HCT116 (cell line): ENCODE measurements at regions not wholly inside any gene's neighbourhood (a gene's known extent, or its start where the extent isn't known, plus 50 kb on each side); places are given as distances from the start of the nearest gene placed in this dataset.
A peak's percentile ranks its signal among the peaks of the same experiment; 100 is the strongest.

ENCODE experiments used
- ATAC-seq: fragments of 200-7000 bp; cut with Tn5 transposase; 2 replicates; pipeline ENCODE4 v1.9.1; 2020; ENCODE audit warnings: mild to moderate bottlenecking, moderate library complexity
- BruUV-seq: library from RNA; stranded (reverse); fragments of 400-500 nt; replicated peaks from 2 replicates; lab custom pipeline; 2021; lab: Mats Ljungman, UMichigan
- CTCF ChIA-PET: fragments of 300-600 bp; sonication (Branson Sonifier 250); formaldehyde crosslinking; loops from one replicate; lab custom pipeline; 2021; ENCODE audit warnings: antibody characterized with exemption; lab: Charles Lee
- POLR2A ChIA-PET: fragments of 300-600, 350-600 bp; sonication (Branson Sonifier 250); formaldehyde crosslinking; loops from one replicate; lab custom pipeline; 2021; ENCODE audit warnings: antibody characterized with exemption; lab: Charles Lee
- RAD21 ChIA-PET, 2 experiments: fragments of 300-600 bp; sonication (Branson Sonifier 250); formaldehyde crosslinking; loops; one replicate each; lab custom pipeline; 2023; ENCODE audit warnings: low total read pairs in 2 of 2; ENCODE audit not compliant: uncharacterized antibody in 2 of 2, unreplicated experiment in 2 of 2, low non-redundant PET in 1 of 2; lab: Charles Lee
- DNase-seq: peaks from one replicate; pipeline ENCODE4 v3.0.0-alpha.2; 2010; ENCODE audit warnings: low read depth, low spot score
- H2AFZ ChIP-seq: fragments of 200-600 bp; shearing (Covaris generic), sonication (generic); 2 replicates; pipeline ENCODE4 v1.6.1; 2017; ENCODE audit warnings: low read depth, mixed run types, mixed read lengths, antibody characterized with exemption, low read length; ENCODE audit not compliant: poor library complexity, severe bottlenecking
- H3K27ac ChIP-seq: 2 replicates; pipeline ENCODE4 v1.5.1; 2012; ENCODE audit warnings: low read depth, low read length
- H3K27me3 ChIP-seq: fragments of 200-600 bp; sonication (generic); 2 replicates; pipeline ENCODE4 v1.6.1; 2016; ENCODE audit warnings: mixed run types, low read length, mixed read lengths; ENCODE audit not compliant: insufficient read depth
- H3K36me3 ChIP-seq, 2 experiments: fragments of 200-500 bp in 1 of 2; fragments of 200-600 bp in 1 of 2; sonication (Bioruptor generic) in 1 of 2; sonication (generic) in 1 of 2; 2 replicates each; pipeline versions ENCODE4 v1.5.1 to v1.6.1; 2014 to 2016; ENCODE audit warnings: low read length in 2 of 2, inconsistent platforms in 1 of 2, mixed read lengths in 1 of 2, mixed run types in 1 of 2; ENCODE audit not compliant: insufficient read depth in 2 of 2, control insufficient read depth in 1 of 2
- H3K4me1 ChIP-seq, 2 experiments: fragments of 200-600 bp in 1 of 2; sonication (generic) in 1 of 2; 2 replicates each; pipeline versions ENCODE4 v1.5.1 to v1.6.1; 2012 to 2017; ENCODE audit warnings: low read length in 2 of 2, inconsistent platforms in 1 of 2, mild to moderate bottlenecking in 1 of 2, mixed read lengths in 1 of 2, mixed run types in 1 of 2, moderate library complexity in 1 of 2; ENCODE audit not compliant: insufficient read depth in 2 of 2, control insufficient read depth in 1 of 2
- H3K4me2 ChIP-seq: fragments of 200-600 bp; sonication (generic); 2 replicates; pipeline ENCODE4 v1.6.1; 2017; ENCODE audit warnings: mixed run types, low read length, mixed read lengths
- H3K4me3 ChIP-seq, 2 experiments: fragments of 200-600 bp in 1 of 2; sonication (generic) in 1 of 2; replicated peaks in 1 of 2; 2 replicates each; pipeline ENCODE4 v1.5.1; 2011 to 2016; ENCODE audit warnings: low read length in 2 of 2, control low read depth in 1 of 2, low read depth in 1 of 2, mild to moderate bottlenecking in 1 of 2, mixed read lengths in 1 of 2, mixed run types in 1 of 2
- H3K79me2 ChIP-seq: fragments of 200-600 bp; sonication (generic); 2 replicates; pipeline ENCODE4 v1.6.1; 2017; ENCODE audit warnings: mild to moderate bottlenecking, mixed run types, low read length, moderate library complexity, mixed read lengths; ENCODE audit not compliant: insufficient read depth
- H3K9ac ChIP-seq: fragments of 200-600 bp; sonication (generic); 2 replicates; pipeline ENCODE4 v1.6.1; 2016; ENCODE audit warnings: low read length, mixed read lengths
- H3K9me2 ChIP-seq: fragments of 200-600 bp; sonication (generic), shearing (Covaris generic); 2 replicates; pipeline ENCODE4 v1.6.1; 2017; ENCODE audit warnings: mixed run types, mild to moderate bottlenecking, moderate library complexity; ENCODE audit not compliant: insufficient read depth
- H3K9me3 ChIP-seq, 2 experiments: fragments of 200-500 bp in 1 of 2; fragments of 200-600 bp in 1 of 2; sonication (Bioruptor generic) in 1 of 2; sonication (generic) in 1 of 2; 2 replicates each; pipeline ENCODE4 v1.6.1; 2014 to 2017; ENCODE audit warnings: low read length in 2 of 2, mixed read lengths in 2 of 2, inconsistent platforms in 1 of 2, low read depth in 1 of 2, mild to moderate bottlenecking in 1 of 2, mixed run types in 1 of 2, moderate library complexity in 1 of 2; ENCODE audit not compliant: control insufficient read depth in 1 of 2, insufficient read depth in 1 of 2
- H4K20me1 ChIP-seq: fragments of 200-600 bp; sonication (generic), shearing (Covaris generic); 2 replicates; pipeline ENCODE4 v1.6.1; 2017; ENCODE audit warnings: mixed run types, mild to moderate bottlenecking, moderate library complexity; ENCODE audit not compliant: insufficient read depth
- CTCF ChIP-seq, 3 experiments: fragments of 200-600 bp in 1 of 3; sonication (generic) in 1 of 3; IDR thresholded peaks in 2 of 3; conservative IDR thresholded peaks in 1 of 3; 2 replicates each; pipeline ENCODE4 v1.5.1; 2012 to 2017; ENCODE audit warnings: low read depth in 2 of 3, low read length in 2 of 3, antibody characterized with exemption in 1 of 3, borderline replicate concordance in 1 of 3, control low read depth in 1 of 3, mild to moderate bottlenecking in 1 of 3, mixed read lengths in 1 of 3, mixed run types in 1 of 3, moderate library complexity in 1 of 3; ENCODE audit not compliant: insufficient read depth in 1 of 3
- JUND ChIP-seq: IDR thresholded peaks from 2 replicates; pipeline ENCODE4 v1.6.1; 2012
- SP1 ChIP-seq: IDR thresholded peaks from 2 replicates; pipeline ENCODE4 v1.6.1; 2012; ENCODE audit warnings: low read depth
- intact Hi-C: fragments of 100-400 bp; cut with micrococcal nuclease; formaldehyde crosslinking; loops from 2 replicates; pipeline ENCODE4 v1.10.0; 2022

GRCh38 chr13:27869436-27870095 is 50.2 kb upstream of the PDX1 start:
- Histone ChIP-seq H3K4me2 (peak overlapping the region; percentile 38), H3K79me2 (no peaks in the 10 kb centered on the region), H2AFZ (peak overlapping the region; percentile 88), H3K27me3 (no peaks in the 10 kb centered on the region), H3K4me1 (peaks cover 0 to 6% of the 10 kb centered on the region in 2 experiments; a peak in 1 of 4 replicates), H3K27ac (no peak overlapping the region), H3K36me3 (no peaks in the 10 kb centered on the region), H3K9me2 (no peaks in the 10 kb centered on the region), H3K9ac (no peak overlapping the region), H3K9me3 (no peaks in the 10 kb centered on the region)
- CTCF ChIA-PET = interaction anchor here (0.7 to 3.5 kb wide), 11 partner anchors 8 to 922 kb away, joined by 3 to 34 read pairs (median 4); no protein-coding TSS in a partner anchor
- POLR2A ChIA-PET = no interaction called here
- no peak for ATAC-seq
- intact Hi-C loops = no loop called here
- no peak for DNase-seq
- RAD21 ChIA-PET = interaction anchor here (0.7 to 1.1 kb wide), 3 partner anchors 12 to 84 kb away, joined by 3 to 8 read pairs (median 3); no protein-coding TSS in a partner anchor
- BruUV-seq = no TSS peak
- no peak for TF ChIP-seq JUND
- TF ChIP-seq SP1 = no peak
- 0 out of 6 replicates have a peak, but pooled peaks of 1 of the 3 experiments have one; percentile 2 for TF ChIP-seq CTCF (IDR thresholded peaks at IDR 0.05 in 2 of 3, conservative IDR thresholded peaks at IDR 0.05 in 1 of 3; ENCODE audit: borderline replicate concordance in 1 of 3, insufficient read depth in 1 of 3, low read depth in 2 of 3, low read length in 2 of 3)
- TF ChIP-seq, all 23 proteins: peak for 1
- no peaks in the 10 kb centered on the region for H4K20me1 ChIP-seq
- H3K4me3 ChIP-seq = peak overlapping the region in 1 of 2 experiments; percentile 5; a peak in 1 of 4 replicates
